ENCODE measurements at regions not wholly inside any gene's neighbourhood (a gene's known extent, or its start where the extent isn't known, plus 50 kb on each side); places are given as distances from the start of the nearest gene placed in this dataset.

- TF ChIP-seq CTCF (IDR thresholded peaks at IDR 0.05) (peak in 1 of 4 experiments; percentile 18), POLR2AphosphoS5 (IDR thresholded peaks at IDR 0.05) (no peak)
Observed at GRCh38 chr12:29901585-29901984, 117.8 kb upstream of the TMTC1 start.

Measured in gastroesophageal sphincter (tissue), 3 donors.